K562 (cell line): ENCODE measurements at regions not wholly inside any gene's neighbourhood (a gene's known extent, or its start where the extent isn't known, plus 50 kb on each side); places are given as distances from the start of the nearest gene placed in this dataset.

Experiments
- ATAC-seq: fragments of 200-7000 bp; cut with Tn5 transposase; 3 replicates; pipeline ENCODE4 v1.9.1; 2020; ENCODE audit warnings: moderate library complexity
- BruUV-seq: library from RNA; stranded (reverse); fragments of 400-500 nt; replicated peaks from 2 replicates; lab custom pipeline; 2021; lab: Mats Ljungman, UMichigan
- CTCF ChIA-PET: fragments of 300-600 bp; formaldehyde crosslinking; extraction: SDS; loops from one replicate; lab custom pipeline; 2021; ENCODE audit warnings: low intra/inter-chr PET ratio; lab: Yijun Ruan, JAX
- POLR2A ChIA-PET: fragments of 300-600, 350-650 bp; sonication (Branson Sonifier 250); formaldehyde crosslinking; extraction: SDS; loops from one replicate; lab custom pipeline; 2021; ENCODE audit warnings: antibody characterized with exemption, inconsistent platforms; lab: Yijun Ruan, JAX
- DNase-seq, 4 experiments: peaks; one replicate each; pipeline versions ENCODE4 v3.0.0 to v3.0.0-alpha.2; 2011 to 2018; ENCODE audit warnings: low spot score in 3 of 4, mixed read lengths in 3 of 4; ENCODE audit errors: extremely low read depth in 1 of 4
- FAIRE-seq: peaks from 2 replicates; lab custom pipeline; 2011; peaks lifted over from hg19 to GRCh38; lab: Jason Lieb, UNC
- H2AFZ ChIP-seq: 2 replicates; pipeline ENCODE4 v1.6.0; 2011; ENCODE audit warnings: low read depth, low read length, control low read depth, inconsistent platforms
- H3K27ac ChIP-seq: fragments of 200-600 bp; 3 replicates; pipeline ENCODE4 v1.8.0; 2011; ENCODE audit warnings: low read depth, mild to moderate bottlenecking, control low read depth, inconsistent platforms, low read length, moderate library complexity, mixed read lengths; ENCODE audit errors: extremely low read depth
- H3K27me3 ChIP-seq, 2 experiments: fragments of 300-600 bp in 1 of 2; 2 replicates in 1 of 2; 3 replicates in 1 of 2; pipeline versions ENCODE4 v1.6.0 to v1.8.0; 2011; ENCODE audit warnings: inconsistent platforms in 2 of 2, low read length in 2 of 2, mild to moderate bottlenecking in 1 of 2, mixed read lengths in 1 of 2, moderate library complexity in 1 of 2; ENCODE audit not compliant: control insufficient read depth in 2 of 2, insufficient read depth in 2 of 2
- H3K36me3 ChIP-seq: fragments of 300-600 bp; 3 replicates; pipeline ENCODE4 v1.8.0; 2011; ENCODE audit warnings: mild to moderate bottlenecking, low read length, inconsistent platforms; ENCODE audit not compliant: control insufficient read depth, insufficient read depth
- H3K4me1 ChIP-seq, 2 experiments: fragments of 200-600 bp in 1 of 2; replicated peaks in 1 of 2; 2 replicates in 1 of 2; 3 replicates in 1 of 2; pipeline versions ENCODE4 v1.5.1 to v1.8.0; 2011; ENCODE audit warnings: inconsistent platforms in 2 of 2, low read length in 2 of 2, mild to moderate bottlenecking in 1 of 2, mixed read lengths in 1 of 2, moderate library complexity in 1 of 2; ENCODE audit not compliant: control insufficient read depth in 2 of 2, insufficient read depth in 2 of 2
- H3K4me2 ChIP-seq: 2 replicates; pipeline ENCODE4 v1.6.1; 2011; ENCODE audit warnings: low read length, control low read depth, inconsistent platforms, mixed read lengths; ENCODE audit not compliant: insufficient read depth
- H3K4me3 ChIP-seq: fragments of 200-600 bp; sonication (generic), shearing (Covaris generic); 2 replicates; pipeline ENCODE4 v1.5.1; 2016; ENCODE audit warnings: control low read depth, inconsistent platforms
- H3K79me2 ChIP-seq: fragments of 200-600 bp; 3 replicates; pipeline ENCODE4 v1.8.0; 2011; ENCODE audit warnings: low read length, inconsistent platforms; ENCODE audit not compliant: control insufficient read depth, insufficient read depth
- H3K9ac ChIP-seq, 2 experiments: 2 replicates each; pipeline versions ENCODE4 v1.6.0 to v1.6.1; 2011; ENCODE audit warnings: low read depth in 2 of 2, low read length in 2 of 2, control low read depth in 1 of 2, inconsistent platforms in 1 of 2, mild to moderate bottlenecking in 1 of 2, mixed read lengths in 1 of 2; ENCODE audit not compliant: insufficient read depth in 1 of 2
- H3K9me1 ChIP-seq: one replicate; pipeline ENCODE4 v1.6.0; 2011; ENCODE audit warnings: inconsistent platforms, mild to moderate bottlenecking, low read length, moderate library complexity; ENCODE audit not compliant: control insufficient read depth, insufficient read depth
- H3K9me3 ChIP-seq: replicated peaks from 2 replicates; pipeline ENCODE4 v1.5.1; 2011; ENCODE audit warnings: low read depth, low read length, inconsistent platforms; ENCODE audit not compliant: control insufficient read depth, insufficient read depth
- H4K20me1 ChIP-seq: replicated peaks from 2 replicates; pipeline ENCODE4 v1.6.1; 2011; ENCODE audit warnings: low read length, inconsistent platforms, mixed read lengths; ENCODE audit not compliant: control insufficient read depth, insufficient read depth
- BDP1 ChIP-seq: IDR thresholded peaks from 3 replicates; pipeline ENCODE4 v1.6.1; 2011; ENCODE audit not compliant: insufficient read length, insufficient read depth
- CUX1 ChIP-seq: fragments of 200-800 bp; sonication (Bioruptor generic); IDR thresholded peaks from 2 replicates; pipeline ENCODE4 v1.6.1; 2016; ENCODE audit warnings: missing genetic modification characterization, missing compliant biosample characterization
- FOXJ2 ChIP-seq: fragments of 200-800 bp; sonication (Bioruptor generic); IDR thresholded peaks from 2 replicates; pipeline ENCODE4 v1.6.1; 2016; ENCODE audit warnings: missing genetic modification characterization, missing compliant biosample characterization
- IRF1 ChIP-seq: sonication (generic); formaldehyde crosslinking; IDR thresholded peaks from 2 replicates; pipeline ENCODE4 v1.8.0; 2022; ENCODE audit warnings: missing genetic modification reagents, mild to moderate bottlenecking, borderline replicate concordance
- MYC ChIP-seq, 2 experiments: fragments of 250-450 bp in 1 of 2; sonication (Bioruptor Pico) in 1 of 2; IDR thresholded peaks; 2 replicates each; pipeline versions ENCODE4 v1.5.1 to v1.6.1; 2012 to 2021; ENCODE audit warnings: low read depth in 2 of 2, borderline replicate concordance in 1 of 2, improper control_type of control experiment in 1 of 2, low read length in 1 of 2, mild to moderate bottlenecking in 1 of 2, moderate library complexity in 1 of 2
- NFRKB ChIP-seq: fragments of 450-650 bp; IDR thresholded peaks from 2 replicates; pipeline ENCODE4 v1.6.1; 2016; ENCODE audit warnings: low read depth
- POLR3G ChIP-seq: IDR thresholded peaks from 2 replicates; pipeline ENCODE4 v1.6.1; 2011; ENCODE audit not compliant: insufficient read length, insufficient replicate concordance; ENCODE audit errors: extremely low read depth
- RBFOX2 ChIP-seq: fragments of 200-400 bp; formaldehyde crosslinking; IDR thresholded peaks from 2 replicates; pipeline ENCODE4 v1.6.1; 2017; ENCODE audit warnings: low read depth, mild to moderate bottlenecking, low read length, moderate library complexity
- THRAP3 ChIP-seq: fragments of 450-650 bp; IDR thresholded peaks from 2 replicates; pipeline ENCODE4 v1.6.1; 2016; ENCODE audit warnings: mild to moderate bottlenecking, inconsistent platforms, borderline replicate concordance
- ZNF133 ChIP-seq: fragments of 250-450 bp; sonication (Bioruptor Pico); IDR thresholded peaks from 2 replicates; pipeline ENCODE4 v1.4.0; 2020; ENCODE audit warnings: mild to moderate bottlenecking
- ZNF316 ChIP-seq: fragments of 450-650 bp; IDR thresholded peaks from 2 replicates; pipeline ENCODE4 v1.6.1; 2016
- ZNF384 ChIP-seq: IDR thresholded peaks from 2 replicates; pipeline ENCODE4 v1.6.1; 2012; ENCODE audit warnings: low read depth, low read length, improper control_type of control experiment
- ZNF512 ChIP-seq: IDR thresholded peaks from 2 replicates; pipeline ENCODE4 v1.6.1; 2016; ENCODE audit warnings: missing genetic modification characterization, missing compliant biosample characterization
- whole genome bisulfite sequencing: fragments of 100-300 bp; shearing (Covaris generic); methylation state at CpG from one replicate; pipeline ENCODE4 v1.1.6; 2016; ENCODE audit warnings: low coverage, mixed read lengths; ENCODE audit not compliant: insufficient coverage; ENCODE audit errors: missing lambda C conversion rate; 5-methylcytosine and 5-hydroxymethylcytosine counted together
- in situ Hi-C: fragments of 300-500 bp; cut with MboI; formaldehyde crosslinking; loops from 4 replicates; pipeline ENCODE4 v1.15.0; 2018; ENCODE audit warnings: inconsistent platforms, mixed read lengths
- intact Hi-C: fragments of 100-400 bp; cut with micrococcal nuclease; formaldehyde crosslinking; loops from 2 replicates; pipeline ENCODE4 v1.14.2; 2022

- TF ChIP-seq MYC (IDR thresholded peaks at IDR 0.05; ENCODE audit: low read depth, low read length) = no peak
- no peak for TF ChIP-seq MYC (CRISPR knock-in tag; IDR thresholded peaks at IDR 0.05; ENCODE audit: borderline replicate concordance, low read depth)
- no peak for TF ChIP-seq BDP1
- no peak for TF ChIP-seq ZNF384
Observed at GRCh38 chr3:99434190-99434589, 204.2 kb upstream of the COL8A1 start (continued).

- FAIRE-seq (no peak), DNase-seq (no peak)
- TF ChIP-seq ZNF133 (CRISPR knock-in tag) (no peak), ZNF316 (no peak), THRAP3 (no peak), IRF1 (CRISPR knock-in tag) (no peak), ZNF512 (no peak), RBFOX2 (no peak), CUX1 (CRISPR knock-in tag) (no peak), FOXJ2 (no peak), POLR3G (no peak), NFRKB (no peak)
Observed at GRCh38 chr3:99430348-99431134, 207.9 kb upstream of the COL8A1 start.

More at GRCh38 chr3:99430348-99431134, 207.9 kb upstream of the COL8A1 start:
- WGBS = 3% methylated on average over 3 of the region's 3 CpGs
- no peak overlapping the region for H3K27ac ChIP-seq
- ATAC-seq = no peak
- H3K79me2 ChIP-seq = no peaks in the 10 kb centered on the region
- no peak overlapping the region for H3K4me2 ChIP-seq
- CTCF ChIA-PET = no interaction called here
- H3K9me1 ChIP-seq = no peaks in the 10 kb centered on the region
- POLR2A ChIA-PET = no interaction called here
- H3K4me1 ChIP-seq = no peaks in the 10 kb centered on the region
- in situ Hi-C loops = no loop called here
- no peak overlapping the region for H2AFZ ChIP-seq
- no peaks in the 10 kb centered on the region for H4K20me1 ChIP-seq
- H3K4me3 ChIP-seq = no peak overlapping the region
- H3K27me3 ChIP-seq = no peaks in the 10 kb centered on the region
- no TSS peak for BruUV-seq
- no peaks in the 10 kb centered on the region for H3K36me3 ChIP-seq
- intact Hi-C loops = no loop called here
- no peak overlapping the region for H3K9ac ChIP-seq
- H3K9me3 ChIP-seq = no peaks in the 10 kb centered on the region
